K562 (cell line): ENCODE measurements at regions not wholly inside any gene's neighbourhood (a gene's known extent, or its start where the extent isn't known, plus 50 kb on each side); places are given as distances from the start of the nearest gene placed in this dataset.

Experiments
- ATAC-seq: fragments of 200-7000 bp; cut with Tn5 transposase; 3 replicates; pipeline ENCODE4 v1.9.1; 2020; ENCODE audit warnings: moderate library complexity
- BruUV-seq: library from RNA; stranded (reverse); fragments of 400-500 nt; replicated peaks from 2 replicates; lab custom pipeline; 2021; lab: Mats Ljungman, UMichigan
- CTCF ChIA-PET: fragments of 300-600 bp; formaldehyde crosslinking; extraction: SDS; loops from one replicate; lab custom pipeline; 2021; ENCODE audit warnings: low intra/inter-chr PET ratio; lab: Yijun Ruan, JAX
- POLR2A ChIA-PET: fragments of 300-600, 350-650 bp; sonication (Branson Sonifier 250); formaldehyde crosslinking; extraction: SDS; loops from one replicate; lab custom pipeline; 2021; ENCODE audit warnings: antibody characterized with exemption, inconsistent platforms; lab: Yijun Ruan, JAX
- DNase-seq, 4 experiments: peaks; one replicate each; pipeline versions ENCODE4 v3.0.0 to v3.0.0-alpha.2; 2011 to 2018; ENCODE audit warnings: low spot score in 3 of 4, mixed read lengths in 3 of 4; ENCODE audit errors: extremely low read depth in 1 of 4
- FAIRE-seq: peaks from 2 replicates; lab custom pipeline; 2011; peaks lifted over from hg19 to GRCh38; lab: Jason Lieb, UNC
- H2AFZ ChIP-seq: 2 replicates; pipeline ENCODE4 v1.6.0; 2011; ENCODE audit warnings: low read depth, low read length, control low read depth, inconsistent platforms
- H3K27ac ChIP-seq: fragments of 200-600 bp; 3 replicates; pipeline ENCODE4 v1.8.0; 2011; ENCODE audit warnings: low read depth, mild to moderate bottlenecking, control low read depth, inconsistent platforms, low read length, moderate library complexity, mixed read lengths; ENCODE audit errors: extremely low read depth
- H3K27me3 ChIP-seq, 2 experiments: fragments of 300-600 bp in 1 of 2; 2 replicates in 1 of 2; 3 replicates in 1 of 2; pipeline versions ENCODE4 v1.6.0 to v1.8.0; 2011; ENCODE audit warnings: inconsistent platforms in 2 of 2, low read length in 2 of 2, mild to moderate bottlenecking in 1 of 2, mixed read lengths in 1 of 2, moderate library complexity in 1 of 2; ENCODE audit not compliant: control insufficient read depth in 2 of 2, insufficient read depth in 2 of 2
- H3K36me3 ChIP-seq: fragments of 300-600 bp; 3 replicates; pipeline ENCODE4 v1.8.0; 2011; ENCODE audit warnings: mild to moderate bottlenecking, low read length, inconsistent platforms; ENCODE audit not compliant: control insufficient read depth, insufficient read depth
- H3K4me1 ChIP-seq, 2 experiments: fragments of 200-600 bp in 1 of 2; replicated peaks in 1 of 2; 2 replicates in 1 of 2; 3 replicates in 1 of 2; pipeline versions ENCODE4 v1.5.1 to v1.8.0; 2011; ENCODE audit warnings: inconsistent platforms in 2 of 2, low read length in 2 of 2, mild to moderate bottlenecking in 1 of 2, mixed read lengths in 1 of 2, moderate library complexity in 1 of 2; ENCODE audit not compliant: control insufficient read depth in 2 of 2, insufficient read depth in 2 of 2
- H3K4me2 ChIP-seq: 2 replicates; pipeline ENCODE4 v1.6.1; 2011; ENCODE audit warnings: low read length, control low read depth, inconsistent platforms, mixed read lengths; ENCODE audit not compliant: insufficient read depth
- H3K4me3 ChIP-seq: fragments of 200-600 bp; sonication (generic), shearing (Covaris generic); 2 replicates; pipeline ENCODE4 v1.5.1; 2016; ENCODE audit warnings: control low read depth, inconsistent platforms
- H3K79me2 ChIP-seq: fragments of 200-600 bp; 3 replicates; pipeline ENCODE4 v1.8.0; 2011; ENCODE audit warnings: low read length, inconsistent platforms; ENCODE audit not compliant: control insufficient read depth, insufficient read depth
- H3K9ac ChIP-seq, 2 experiments: 2 replicates each; pipeline versions ENCODE4 v1.6.0 to v1.6.1; 2011; ENCODE audit warnings: low read depth in 2 of 2, low read length in 2 of 2, control low read depth in 1 of 2, inconsistent platforms in 1 of 2, mild to moderate bottlenecking in 1 of 2, mixed read lengths in 1 of 2; ENCODE audit not compliant: insufficient read depth in 1 of 2
- H3K9me1 ChIP-seq: one replicate; pipeline ENCODE4 v1.6.0; 2011; ENCODE audit warnings: inconsistent platforms, mild to moderate bottlenecking, low read length, moderate library complexity; ENCODE audit not compliant: control insufficient read depth, insufficient read depth
- H3K9me3 ChIP-seq: replicated peaks from 2 replicates; pipeline ENCODE4 v1.5.1; 2011; ENCODE audit warnings: low read depth, low read length, inconsistent platforms; ENCODE audit not compliant: control insufficient read depth, insufficient read depth
- H4K20me1 ChIP-seq: replicated peaks from 2 replicates; pipeline ENCODE4 v1.6.1; 2011; ENCODE audit warnings: low read length, inconsistent platforms, mixed read lengths; ENCODE audit not compliant: control insufficient read depth, insufficient read depth
- CBFA2T2 ChIP-seq: fragments of 450-650 bp; conservative IDR thresholded peaks from 2 replicates; pipeline ENCODE4 v1.6.1; 2017; ENCODE audit warnings: mild to moderate bottlenecking
- CEBPB ChIP-seq: fragments of 450-650 bp; IDR thresholded peaks from 2 replicates; pipeline ENCODE4 v1.6.1; 2016; ENCODE audit warnings: missing genetic modification characterization, missing compliant biosample characterization
- FOXP4 ChIP-seq: sonication (generic); formaldehyde crosslinking; IDR thresholded peaks from 2 replicates; pipeline ENCODE4 v1.8.0; 2022; ENCODE audit warnings: mild to moderate bottlenecking, missing genetic modification reagents, borderline replicate concordance
- POLR2B ChIP-seq: fragments of 450-650 bp; IDR thresholded peaks from 2 replicates; pipeline ENCODE4 v1.6.1; 2018; ENCODE audit warnings: low read depth; ENCODE audit not compliant: partially characterized antibody
- POLR2H ChIP-seq: IDR thresholded peaks from 2 replicates; pipeline ENCODE4 v1.6.1; 2016; ENCODE audit warnings: missing genetic modification characterization, low read depth, mild to moderate bottlenecking, control low read depth, missing compliant biosample characterization, moderate library complexity
- PYGO2 ChIP-seq: fragments of 450-650 bp; IDR thresholded peaks from 2 replicates; pipeline ENCODE4 v1.6.1; 2016; ENCODE audit warnings: mild to moderate bottlenecking, missing genetic modification characterization, moderate library complexity, missing compliant biosample characterization
- SMAD4 ChIP-seq: fragments of 250-450 bp; sonication (Bioruptor Pico); conservative IDR thresholded peaks from 2 replicates; pipeline ENCODE4 v1.8.0; 2021; ENCODE audit warnings: inconsistent platforms, mild to moderate bottlenecking, moderate library complexity
- ZNF24 ChIP-seq: fragments of 450-650 bp; IDR thresholded peaks from 2 replicates; pipeline ENCODE4 v1.6.1; 2016
- ZSCAN29 ChIP-seq: fragments of 450-650 bp; IDR thresholded peaks from 2 replicates; pipeline ENCODE4 v1.6.1; 2017
- WGBS: fragments of 100-300 bp; shearing (Covaris generic); methylation state at CpG from one replicate; pipeline ENCODE4 v1.1.6; 2016; ENCODE audit warnings: low coverage, mixed read lengths; ENCODE audit not compliant: insufficient coverage; ENCODE audit errors: missing lambda C conversion rate; 5-methylcytosine and 5-hydroxymethylcytosine counted together
- in situ Hi-C: fragments of 300-500 bp; cut with MboI; formaldehyde crosslinking; loops from 4 replicates; pipeline ENCODE4 v1.15.0; 2018; ENCODE audit warnings: inconsistent platforms, mixed read lengths
- intact Hi-C: fragments of 100-400 bp; cut with micrococcal nuclease; formaldehyde crosslinking; loops from 2 replicates; pipeline ENCODE4 v1.14.2; 2022
- TF ChIP-seq, protein P1 (sequence below): sonication (generic); formaldehyde crosslinking; IDR thresholded peaks from 2 replicates; pipeline ENCODE4 v1.8.1; 2022; ENCODE audit warnings: missing genetic modification reagents
- TF ChIP-seq, protein P2 (sequence below): fragments of 200-400 bp; formaldehyde crosslinking; IDR thresholded peaks from 2 replicates; pipeline ENCODE4 v1.6.1; 2017; ENCODE audit warnings: mild to moderate bottlenecking, low read depth, low read length, moderate library complexity

DNA sequence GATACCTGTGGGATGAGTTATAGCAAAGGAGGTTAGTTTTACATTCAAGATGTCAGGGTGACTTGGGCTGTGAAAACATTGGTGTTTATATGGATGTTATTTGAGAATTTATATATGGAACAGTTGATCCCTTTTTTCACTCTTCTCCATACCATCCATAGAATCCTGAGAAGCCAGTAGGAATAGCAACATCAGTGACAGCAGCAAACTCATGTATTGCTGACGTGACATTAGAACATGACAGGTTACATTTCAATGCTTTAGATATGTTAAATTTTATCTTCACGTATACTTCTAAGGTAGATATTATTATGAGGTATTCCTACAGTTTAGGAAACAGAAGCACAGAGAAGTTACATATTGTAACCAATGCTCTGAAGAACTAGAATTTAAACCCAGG is 745.2 kb upstream of the GCFC2 start:
- BruUV-seq, result no TSS peak
- no peaks in the 10 kb centered on the region for H3K79me2 ChIP-seq
- WGBS, result 4% methylated on average over 2 of the region's 2 CpGs
- H3K4me2 ChIP-seq, result no peak overlapping the region
- H3K27me3 ChIP-seq, result no peaks in the 10 kb centered on the region
- no peak for TF ChIP-seq ZNF24
- no peak for TF ChIP-seq CEBPB (tag)
- TF ChIP-seq PYGO2 (tag), result no peak
- TF ChIP-seq, protein P1, sequence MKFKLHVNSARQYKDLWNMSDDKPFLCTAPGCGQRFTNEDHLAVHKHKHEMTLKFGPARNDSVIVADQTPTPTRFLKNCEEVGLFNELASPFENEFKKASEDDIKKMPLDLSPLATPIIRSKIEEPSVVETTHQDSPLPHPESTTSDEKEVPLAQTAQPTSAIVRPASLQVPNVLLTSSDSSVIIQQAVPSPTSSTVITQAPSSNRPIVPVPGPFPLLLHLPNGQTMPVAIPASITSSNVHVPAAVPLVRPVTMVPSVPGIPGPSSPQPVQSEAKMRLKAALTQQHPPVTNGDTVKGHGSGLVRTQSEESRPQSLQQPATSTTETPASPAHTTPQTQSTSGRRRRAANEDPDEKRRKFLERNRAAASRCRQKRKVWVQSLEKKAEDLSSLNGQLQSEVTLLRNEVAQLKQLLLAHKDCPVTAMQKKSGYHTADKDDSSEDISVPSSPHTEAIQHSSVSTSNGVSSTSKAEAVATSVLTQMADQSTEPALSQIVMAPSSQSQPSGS, result no peak
- no peak for TF ChIP-seq ZSCAN29
- TF ChIP-seq POLR2H (tag), result no peak
- no peak for TF ChIP-seq SMAD4
- TF ChIP-seq FOXP4, result no peak
- TF ChIP-seq, protein P2, sequence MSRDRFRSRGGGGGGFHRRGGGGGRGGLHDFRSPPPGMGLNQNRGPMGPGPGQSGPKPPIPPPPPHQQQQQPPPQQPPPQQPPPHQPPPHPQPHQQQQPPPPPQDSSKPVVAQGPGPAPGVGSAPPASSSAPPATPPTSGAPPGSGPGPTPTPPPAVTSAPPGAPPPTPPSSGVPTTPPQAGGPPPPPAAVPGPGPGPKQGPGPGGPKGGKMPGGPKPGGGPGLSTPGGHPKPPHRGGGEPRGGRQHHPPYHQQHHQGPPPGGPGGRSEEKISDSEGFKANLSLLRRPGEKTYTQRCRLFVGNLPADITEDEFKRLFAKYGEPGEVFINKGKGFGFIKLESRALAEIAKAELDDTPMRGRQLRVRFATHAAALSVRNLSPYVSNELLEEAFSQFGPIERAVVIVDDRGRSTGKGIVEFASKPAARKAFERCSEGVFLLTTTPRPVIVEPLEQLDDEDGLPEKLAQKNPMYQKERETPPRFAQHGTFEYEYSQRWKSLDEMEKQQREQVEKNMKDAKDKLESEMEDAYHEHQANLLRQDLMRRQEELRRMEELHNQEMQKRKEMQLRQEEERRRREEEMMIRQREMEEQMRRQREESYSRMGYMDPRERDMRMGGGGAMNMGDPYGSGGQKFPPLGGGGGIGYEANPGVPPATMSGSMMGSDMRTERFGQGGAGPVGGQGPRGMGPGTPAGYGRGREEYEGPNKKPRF, result no peak
- TF ChIP-seq CBFA2T2, result no peak
- no peak for TF ChIP-seq POLR2B
- H2AFZ ChIP-seq, result no peak overlapping the region
- ChIA-PET CTCF (no interaction called here), POLR2A (no interaction called here)
- H3K36me3 ChIP-seq, result no peaks in the 10 kb centered on the region
- H3K9me3 ChIP-seq, result no peaks in the 10 kb centered on the region
- intact Hi-C loops (no loop called here), in situ Hi-C loops (no loop called here)
- H3K4me1 ChIP-seq, result no peaks in the 10 kb centered on the region
- ATAC-seq (no peak), DNase-seq (no peak), FAIRE-seq (no peak)
- H4K20me1 ChIP-seq, result no peaks in the 10 kb centered on the region
- no peak overlapping the region for H3K4me3 ChIP-seq
- H3K9me1 ChIP-seq, result no peaks in the 10 kb centered on the region
- no peak overlapping the region for H3K27ac ChIP-seq
- H3K9ac ChIP-seq, result no peak overlapping the region
